WERI-Rb-1 (cell line): ENCODE measurements at regions not wholly inside any gene's neighbourhood (a gene's known extent, or its start where the extent isn't known, plus 50 kb on each side); places are given as distances from the start of the nearest gene placed in this dataset.

Experiments
- DNase-seq: peaks from one replicate; pipeline ENCODE4 v3.0.0-alpha.2; 2020
- H3K27ac ChIP-seq: fragments of 250-450 bp; sonication (Bioruptor Pico); 2 replicates; pipeline ENCODE4 v1.5.1; 2020; ENCODE audit warnings: mild to moderate bottlenecking, moderate library complexity
- H3K27me3 ChIP-seq: fragments of 250-450 bp; sonication (Bioruptor Pico); 2 replicates; pipeline ENCODE4 v1.5.1; 2021; ENCODE audit warnings: mild to moderate bottlenecking, low read depth, moderate library complexity; ENCODE audit not compliant: insufficient read depth, severe bottlenecking
- H3K36me3 ChIP-seq: fragments of 250-450 bp; sonication (Bioruptor Pico); 2 replicates; pipeline ENCODE4 v1.5.1; 2020; ENCODE audit warnings: mild to moderate bottlenecking, moderate library complexity
- H3K4me3 ChIP-seq: 2 replicates; pipeline ENCODE4 v1.5.1; 2011; ENCODE audit warnings: low read depth, mild to moderate bottlenecking, control low read depth, low read length
- H3K9me3 ChIP-seq: fragments of 250-450 bp; sonication (Bioruptor Pico); 2 replicates; pipeline ENCODE4 v1.5.1; 2021; ENCODE audit warnings: mild to moderate bottlenecking, moderate library complexity; ENCODE audit not compliant: severe bottlenecking
- TF ChIP-seq, protein P1 (sequence below): IDR thresholded peaks from 2 replicates; pipeline ENCODE4 v1.5.1; 2011; ENCODE audit warnings: low read depth, mild to moderate bottlenecking, control low read depth, inconsistent platforms, low read length

DNA sequence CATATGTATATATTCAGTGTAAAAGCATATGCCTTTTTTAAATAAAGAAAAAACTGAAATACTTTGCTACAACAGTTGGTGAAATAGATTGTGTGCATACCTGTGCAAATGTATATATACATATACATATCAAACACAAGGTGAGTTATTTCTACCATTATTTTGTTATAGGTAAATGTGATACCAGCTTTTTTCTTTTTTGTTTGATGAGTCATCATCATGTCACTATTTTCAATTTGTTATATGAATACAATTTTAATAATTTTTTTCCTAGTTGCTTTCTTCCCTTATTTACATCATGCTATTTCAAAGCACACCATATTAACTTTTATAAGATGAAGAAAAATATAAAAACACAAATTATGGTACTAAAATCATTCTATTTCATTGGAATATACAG, 87.0 kb upstream of the STK17B start:
- no peaks in the 10 kb centered on the region for H3K9me3 ChIP-seq
- DNase-seq = no peak
- no peaks in the 10 kb centered on the region for H3K27me3 ChIP-seq
- H3K4me3 ChIP-seq = no peak overlapping the region
- TF ChIP-seq, protein P1, sequence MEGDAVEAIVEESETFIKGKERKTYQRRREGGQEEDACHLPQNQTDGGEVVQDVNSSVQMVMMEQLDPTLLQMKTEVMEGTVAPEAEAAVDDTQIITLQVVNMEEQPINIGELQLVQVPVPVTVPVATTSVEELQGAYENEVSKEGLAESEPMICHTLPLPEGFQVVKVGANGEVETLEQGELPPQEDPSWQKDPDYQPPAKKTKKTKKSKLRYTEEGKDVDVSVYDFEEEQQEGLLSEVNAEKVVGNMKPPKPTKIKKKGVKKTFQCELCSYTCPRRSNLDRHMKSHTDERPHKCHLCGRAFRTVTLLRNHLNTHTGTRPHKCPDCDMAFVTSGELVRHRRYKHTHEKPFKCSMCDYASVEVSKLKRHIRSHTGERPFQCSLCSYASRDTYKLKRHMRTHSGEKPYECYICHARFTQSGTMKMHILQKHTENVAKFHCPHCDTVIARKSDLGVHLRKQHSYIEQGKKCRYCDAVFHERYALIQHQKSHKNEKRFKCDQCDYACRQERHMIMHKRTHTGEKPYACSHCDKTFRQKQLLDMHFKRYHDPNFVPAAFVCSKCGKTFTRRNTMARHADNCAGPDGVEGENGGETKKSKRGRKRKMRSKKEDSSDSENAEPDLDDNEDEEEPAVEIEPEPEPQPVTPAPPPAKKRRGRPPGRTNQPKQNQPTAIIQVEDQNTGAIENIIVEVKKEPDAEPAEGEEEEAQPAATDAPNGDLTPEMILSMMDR = no peak
- H3K27ac ChIP-seq = no peak overlapping the region
- no peaks in the 10 kb centered on the region for H3K36me3 ChIP-seq

DNA sequence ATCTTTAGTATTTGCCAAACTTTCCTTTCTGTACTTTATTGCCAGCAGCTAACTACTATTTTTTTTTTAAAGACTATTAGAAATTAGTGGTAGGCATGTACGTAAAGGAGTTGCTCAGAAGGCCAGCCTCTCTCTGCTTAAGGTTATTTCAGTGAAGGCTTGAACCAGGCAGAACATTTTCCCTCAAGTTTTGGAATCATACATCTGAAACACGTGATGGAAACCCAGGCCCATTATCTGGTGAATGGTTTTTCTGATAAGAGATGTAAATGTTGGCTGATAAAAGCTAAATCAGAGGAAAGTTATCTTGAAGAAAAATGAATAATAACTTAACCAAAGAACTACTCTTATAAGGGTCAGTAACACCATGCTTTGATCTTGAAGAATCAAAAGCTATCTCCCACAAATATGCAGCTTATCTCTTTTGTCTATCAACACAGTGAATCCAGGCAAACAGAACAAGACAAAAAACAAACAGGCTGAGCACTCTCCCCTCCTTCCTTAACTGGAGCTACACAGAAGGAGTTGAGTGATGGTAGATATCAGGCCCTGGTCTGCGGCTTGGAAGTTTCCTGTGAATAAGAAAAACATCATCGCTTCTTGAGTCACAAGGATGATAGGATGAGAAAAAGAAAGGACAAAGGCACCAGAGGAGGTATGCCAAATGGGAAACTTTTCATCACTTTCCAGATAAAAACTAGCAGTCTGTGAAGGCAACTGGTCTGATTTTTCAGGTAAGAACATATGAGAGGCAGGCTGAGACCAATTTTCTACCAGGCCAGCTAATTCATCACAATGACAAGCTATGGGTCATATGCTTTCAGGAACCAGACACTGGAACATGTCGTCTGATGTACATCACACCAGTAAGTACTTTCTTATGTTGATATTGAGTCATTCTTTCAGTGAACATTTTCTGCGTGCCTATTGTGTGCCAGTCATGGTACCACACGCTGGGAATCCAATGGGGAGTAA, 88.4 kb upstream of the STK17B start:
- TF ChIP-seq, protein P1 = no peak
- no peak for DNase-seq
- Histone ChIP-seq H3K27ac (no peak overlapping the region), H3K36me3 (no peaks in the 10 kb centered on the region), H3K27me3 (no peaks in the 10 kb centered on the region), H3K4me3 (no peak overlapping the region), H3K9me3 (no peaks in the 10 kb centered on the region)

DNA sequence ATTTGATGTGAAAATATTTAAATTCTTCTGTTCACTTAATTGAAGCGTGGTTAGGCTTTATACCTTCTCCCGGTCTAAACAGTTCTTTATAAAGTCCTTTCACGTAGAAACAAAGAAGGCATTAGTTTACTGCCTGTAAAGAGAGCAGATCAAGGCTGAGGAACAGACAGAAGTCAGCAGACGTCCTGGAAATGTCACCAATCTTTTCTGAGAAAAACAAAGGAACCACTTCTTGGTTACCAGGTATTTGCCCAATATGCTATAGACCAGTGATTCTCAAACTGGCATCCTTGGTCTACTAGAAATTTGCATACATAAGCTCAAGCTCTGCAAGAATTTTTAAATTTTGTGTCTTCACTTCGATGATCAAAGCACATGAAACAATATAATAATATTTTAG, 89.2 kb upstream of the STK17B start:
- H3K36me3 ChIP-seq = no peaks in the 10 kb centered on the region
- no peaks in the 10 kb centered on the region for H3K27me3 ChIP-seq
- DNase-seq = no peak
- TF ChIP-seq, protein P1 = no peak
- no peaks in the 10 kb centered on the region for H3K9me3 ChIP-seq
- no peak overlapping the region for H3K4me3 ChIP-seq
- no peak overlapping the region for H3K27ac ChIP-seq

DNA sequence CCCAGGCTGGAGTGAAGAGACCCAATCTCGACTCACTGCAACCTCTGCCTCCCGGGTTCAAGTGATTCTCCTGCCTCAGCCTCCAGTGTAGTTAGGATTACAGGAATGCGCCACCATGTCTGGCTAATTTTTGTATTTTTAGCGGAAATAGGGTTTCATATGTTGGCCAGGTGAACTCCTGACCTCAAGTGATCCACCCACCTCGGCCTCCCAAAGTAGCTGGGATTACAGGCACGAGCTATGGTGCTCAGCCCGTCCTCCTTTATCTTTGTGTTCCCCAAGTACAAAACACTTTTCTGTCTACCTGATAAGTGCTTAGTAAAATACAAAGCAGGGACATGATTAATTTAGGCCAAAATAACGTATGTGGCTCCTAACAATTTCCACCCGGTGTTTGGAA, 91.2 kb upstream of the STK17B start:
- Histone ChIP-seq H3K4me3 (no peak overlapping the region), H3K27ac (no peak overlapping the region), H3K36me3 (no peaks in the 10 kb centered on the region), H3K27me3 (no peaks in the 10 kb centered on the region), H3K9me3 (no peaks in the 10 kb centered on the region)
- TF ChIP-seq, protein P1 = no peak
- no peak for DNase-seq

DNA sequence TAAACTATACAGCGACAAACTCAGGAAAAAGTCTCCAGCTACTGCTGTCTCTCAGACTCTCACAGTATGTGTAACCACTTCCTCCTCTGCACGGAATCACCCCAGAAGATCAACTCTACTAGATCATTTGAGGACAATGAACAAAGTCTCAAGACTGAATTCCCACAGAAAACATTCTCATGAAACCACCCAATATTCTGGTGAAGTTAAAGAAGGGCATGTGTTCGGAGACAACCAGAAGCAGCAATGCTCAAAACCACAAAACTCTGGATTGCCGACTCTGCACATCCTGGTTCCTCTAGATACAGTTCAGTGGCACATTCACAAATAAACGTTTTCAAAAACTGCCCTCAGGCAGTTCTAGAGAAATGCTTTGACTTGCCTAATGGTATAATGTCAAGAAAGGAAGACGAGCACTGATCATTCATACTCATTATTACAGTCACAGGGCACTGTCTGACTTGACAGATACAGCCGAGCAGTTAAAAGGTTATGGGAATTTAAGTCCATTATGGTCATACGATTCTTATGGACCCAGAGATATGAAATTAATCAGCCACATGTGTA, 91.9 kb upstream of the STK17B start:
- no peak for DNase-seq
- TF ChIP-seq, protein P1 = no peak
- Histone ChIP-seq H3K27me3 (no peaks in the 10 kb centered on the region), H3K9me3 (no peaks in the 10 kb centered on the region), H3K27ac (no peak overlapping the region), H3K36me3 (no peaks in the 10 kb centered on the region), H3K4me3 (no peak overlapping the region)
